Activated CD8-positive, alpha-beta memory T cell treated with anti-CD3 and anti-CD28 coated beads for 48 hours (primary cell): ENCODE measurements at regions not wholly inside any gene's neighbourhood (a gene's known extent, or its start where the extent isn't known, plus 50 kb on each side); places are given as distances from the start of the nearest gene placed in this dataset.

ENCODE experiments used
- DNase-seq, 3 experiments: peaks; one replicate each; pipeline ENCODE4 v3.0.0-alpha.2; 2020; ENCODE audit warnings: low read depth in 2 of 3, low spot score in 2 of 3

GRCh38 chr11:76298255-76298654 is 82.7 kb downstream of the THAP12 start:
- no peak for DNase-seq

- no peak for DNase-seq
These were observed 84.0 kb downstream of the THAP12 start for GRCh38 chr11:76296731-76297542.

- DNase-seq: peak in 1 of 3 experiments; percentile 14
These were observed 86.9 kb upstream of the WNT11 start for GRCh38 chr11:76293189-76293631.

- no peak for DNase-seq
These were observed 86.4 kb upstream of the WNT11 start for GRCh38 chr11:76292583-76293188.

GRCh38 chr11:76291576-76292526 is 85.5 kb upstream of the WNT11 start:
- DNase-seq: no peak

GRCh38 chr11:76288166-76288980 is 82.1 kb upstream of the WNT11 start:
- no peak for DNase-seq

GRCh38 chr11:76287227-76287626 is 80.9 kb upstream of the WNT11 start:
- DNase-seq: no peak

- no peak for DNase-seq
These were observed 79.2 kb upstream of the WNT11 start for GRCh38 chr11:76285397-76286104.

- no peak for DNase-seq
These were observed 77.9 kb upstream of the WNT11 start for GRCh38 chr11:76284161-76284560.

GRCh38 chr11:76282811-76283595 is 76.7 kb upstream of the WNT11 start:
- no peak for DNase-seq

- DNase-seq: no peak
These were observed 75.9 kb upstream of the WNT11 start for GRCh38 chr11:76282172-76282571.

- DNase-seq: no peak
These were observed 75.2 kb upstream of the WNT11 start for GRCh38 chr11:76281558-76281906.

- DNase-seq: no peak
These were observed 74.7 kb upstream of the WNT11 start for GRCh38 chr11:76280882-76281557.

- no peak for DNase-seq
These were observed 74.0 kb upstream of the WNT11 start for GRCh38 chr11:76280151-76280881.

GRCh38 chr11:76279646-76280045 is 73.3 kb upstream of the WNT11 start:
- DNase-seq: no peak

- DNase-seq: no peak
These were observed 72.7 kb upstream of the WNT11 start for GRCh38 chr11:76279038-76279437.

GRCh38 chr11:76278526-76278925 is 72.2 kb upstream of the WNT11 start:
- DNase-seq: no peak
